HUDEP-2 (cell line): ENCODE measurements at regions not wholly inside any gene's neighbourhood (a gene's known extent, or its start where the extent isn't known, plus 50 kb on each side); places are given as distances from the start of the nearest gene placed in this dataset.
"Not testable (repeated sequence)": the region's sequence is repeated elsewhere in the genome, so short reads cannot be mapped to it uniquely, and the experiment has no call there.

Experiments
- DNase-seq, 76 experiments: peaks; one replicate each; lab custom pipeline; 2025; ENCODE audit not compliant: unreplicated experiment in 76 of 76; lab: John Stamatoyannopoulos, UW

- DNase-seq: no peak
Observed at GRCh38 chr2:180254872-180255271, 247.8 kb upstream of the CWC22 start.

- DNase-seq: no peak
Observed at GRCh38 chr2:180247658-180248057, 240.6 kb upstream of the CWC22 start.

GRCh38 chr2:180246268-180246667, 239.2 kb upstream of the CWC22 start:
- DNase-seq: no peak

- DNase-seq: no peak
Observed at GRCh38 chr2:180240774-180241173, 233.7 kb upstream of the CWC22 start.

GRCh38 chr2:180238729-180239128, 231.6 kb upstream of the CWC22 start:
- DNase-seq: no peak

- peak in 1 of 76 experiments; percentile 0 for DNase-seq
Observed at GRCh38 chr2:180236061-180236460, 229.0 kb upstream of the CWC22 start.

- not testable (repeated sequence) for DNase-seq
Observed at GRCh38 chr2:180235506-180235905, 228.4 kb upstream of the CWC22 start.

- DNase-seq: not testable (repeated sequence)
Observed at GRCh38 chr2:180234991-180235390, 227.9 kb upstream of the CWC22 start.

- DNase-seq: no peak
Observed at GRCh38 chr2:180231015-180231414, 223.9 kb upstream of the CWC22 start.

- DNase-seq: no peak
Observed at GRCh38 chr2:180227461-180227860, 220.4 kb upstream of the CWC22 start.

- no peak for DNase-seq
Observed at GRCh38 chr2:180225118-180225517, 218.0 kb upstream of the CWC22 start.

GRCh38 chr2:180222644-180223043, 215.5 kb upstream of the CWC22 start:
- no peak for DNase-seq

GRCh38 chr2:180219491-180219890, 212.4 kb upstream of the CWC22 start:
- no peak for DNase-seq

- DNase-seq: no peak
Observed at GRCh38 chr2:180208841-180209240, 201.7 kb upstream of the CWC22 start.

GRCh38 chr2:180205621-180206235, 198.6 kb upstream of the CWC22 start:
- DNase-seq: no peak

GRCh38 chr2:180203972-180204371, 196.9 kb upstream of the CWC22 start:
- no peak for DNase-seq

- no peak for DNase-seq
Observed at GRCh38 chr2:180202467-180202951, 195.4 kb upstream of the CWC22 start.

- no peak for DNase-seq
Observed at GRCh38 chr2:180196419-180196977, 189.4 kb upstream of the CWC22 start.

GRCh38 chr2:180195847-180196246, 188.8 kb upstream of the CWC22 start:
- no peak for DNase-seq

- no peak for DNase-seq
Observed at GRCh38 chr2:180191432-180192124, 184.5 kb upstream of the CWC22 start.

GRCh38 chr2:180190851-180191250, 183.8 kb upstream of the CWC22 start:
- no peak for DNase-seq

GRCh38 chr2:180187611-180188010, 180.5 kb upstream of the CWC22 start:
- DNase-seq: no peak
